Hippocampal formation (tissue), 2 donors: ENCODE measurements at regions not wholly inside any gene's neighbourhood (a gene's known extent, or its start where the extent isn't known, plus 50 kb on each side); places are given as distances from the start of the nearest gene placed in this dataset.

ENCODE experiments used
- DNase-seq, 2 donors: peaks; one replicate each; lab custom pipeline; 2025; lab: John Stamatoyannopoulos, UW

DNA sequence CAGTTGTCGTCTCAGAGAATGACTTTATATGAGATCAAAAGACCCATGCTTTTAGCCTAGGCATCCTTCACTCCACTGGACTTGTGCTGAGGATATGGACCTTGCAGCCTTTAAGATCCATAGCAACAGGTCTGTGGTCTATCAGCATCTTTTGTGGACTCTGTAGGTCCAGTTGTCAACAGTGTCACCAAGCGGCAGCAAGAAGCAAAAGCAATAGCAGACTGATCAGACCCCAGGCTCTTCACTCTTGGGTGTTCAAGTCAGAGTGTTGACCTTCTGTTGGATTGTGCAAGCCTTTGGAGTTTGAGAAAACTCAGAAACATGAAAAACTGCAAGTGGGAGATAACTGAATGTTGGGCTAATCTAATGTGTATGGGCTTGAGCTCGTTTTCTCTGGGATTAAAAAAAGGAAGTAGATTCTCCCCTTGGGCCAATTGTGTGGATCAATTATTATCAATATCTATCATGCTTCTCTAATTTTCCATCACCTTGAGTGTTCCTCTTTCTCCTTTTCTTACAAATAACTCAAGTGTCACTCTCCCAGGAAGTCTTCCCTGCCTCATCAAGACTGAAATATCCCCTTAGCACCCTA, 144.2 kb downstream of the LYPLAL1 start:
- no peak for DNase-seq

DNA sequence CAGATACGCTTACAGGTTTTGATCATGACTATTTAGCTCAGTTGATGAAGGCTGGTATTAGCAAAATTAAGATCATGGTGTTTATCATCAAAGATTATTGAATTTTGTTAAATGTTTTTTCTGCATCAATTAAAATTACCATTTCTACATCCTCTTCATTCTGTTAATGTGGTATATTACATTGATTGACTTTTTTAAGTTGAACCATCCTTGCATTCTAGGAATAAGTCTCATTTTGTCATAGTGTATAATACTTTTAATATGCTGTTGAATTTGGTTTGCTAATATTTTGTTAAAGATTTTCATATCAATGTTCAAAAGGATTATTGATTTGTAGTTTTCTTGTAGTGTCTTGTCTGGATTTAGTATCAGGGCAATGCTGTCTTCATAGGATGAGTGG, 142.4 kb downstream of the LYPLAL1 start:
- DNase-seq, result no peak

- DNase-seq, result no peak
These were observed 140.3 kb downstream of the LYPLAL1 start for GRCh38 chr1:219313961-219314360.

DNA sequence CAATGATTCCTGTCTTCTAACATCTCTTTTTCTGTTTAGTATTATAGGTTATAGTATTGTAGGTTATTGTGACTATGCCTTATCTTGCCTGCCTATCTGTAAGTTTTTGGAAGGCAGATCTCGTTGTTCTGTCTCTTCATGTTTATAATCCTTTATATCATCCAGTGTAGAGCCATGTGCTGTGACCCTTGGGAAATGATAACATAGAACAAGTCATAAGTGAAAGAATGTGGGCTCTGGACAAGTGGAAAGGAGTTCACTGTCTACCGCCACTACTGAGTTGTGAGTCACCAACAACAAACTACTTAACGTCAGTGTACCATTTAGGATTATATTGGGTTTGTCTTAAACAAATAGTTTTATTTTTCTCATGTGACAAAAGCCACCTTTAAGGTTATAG, 139.3 kb downstream of the LYPLAL1 start:
- DNase-seq, result no peak

DNA sequence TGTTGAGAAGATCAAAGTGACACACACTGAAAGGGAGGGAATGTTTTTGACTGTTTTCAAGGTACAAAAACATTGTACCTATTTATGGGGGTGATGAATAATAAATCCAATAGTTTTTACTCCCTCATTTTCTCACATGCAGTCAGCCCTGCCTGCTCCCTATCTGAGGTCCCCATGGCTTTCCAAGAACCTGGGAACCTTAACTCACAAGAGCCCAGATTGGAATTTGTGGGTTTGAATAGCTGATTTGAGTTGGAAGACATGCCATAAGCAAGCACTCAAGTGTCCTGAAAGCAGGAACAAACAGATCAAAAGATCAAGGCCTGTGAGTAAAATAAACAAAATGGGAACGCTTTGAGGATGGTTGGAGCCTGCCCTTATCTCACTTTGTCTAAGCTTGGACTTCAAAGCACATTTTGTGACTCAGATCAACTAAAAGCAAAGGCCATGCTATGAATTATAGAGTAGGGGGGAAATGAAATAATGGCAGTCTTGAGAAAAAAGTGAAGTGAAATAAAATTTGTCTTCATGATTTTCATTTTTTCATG, 136.6 kb downstream of the LYPLAL1 start:
- no peak for DNase-seq

DNA sequence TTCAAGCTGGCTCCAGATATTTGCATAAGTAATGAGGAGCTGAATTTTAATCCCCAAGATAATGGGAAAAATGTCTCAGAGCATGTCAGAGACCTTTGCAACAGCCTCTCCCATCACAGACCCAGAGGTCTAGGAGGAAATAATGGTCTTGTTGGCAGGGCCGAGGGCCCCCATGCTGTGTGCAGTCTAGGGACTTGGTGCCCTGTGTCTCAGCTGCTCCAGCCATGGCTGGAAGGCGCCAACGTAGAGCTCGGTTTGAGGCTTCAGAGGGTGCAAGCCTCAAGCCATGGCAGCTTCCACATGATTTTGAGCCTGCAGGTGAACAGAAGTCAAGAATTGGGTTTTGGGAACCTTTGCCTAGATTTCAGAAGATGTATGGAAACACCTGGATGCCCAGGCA, 134.7 kb downstream of the LYPLAL1 start:
- no peak for DNase-seq

GRCh38 chr1:219304227-219305226, 130.8 kb downstream of the LYPLAL1 start:
- no peak for DNase-seq

DNA sequence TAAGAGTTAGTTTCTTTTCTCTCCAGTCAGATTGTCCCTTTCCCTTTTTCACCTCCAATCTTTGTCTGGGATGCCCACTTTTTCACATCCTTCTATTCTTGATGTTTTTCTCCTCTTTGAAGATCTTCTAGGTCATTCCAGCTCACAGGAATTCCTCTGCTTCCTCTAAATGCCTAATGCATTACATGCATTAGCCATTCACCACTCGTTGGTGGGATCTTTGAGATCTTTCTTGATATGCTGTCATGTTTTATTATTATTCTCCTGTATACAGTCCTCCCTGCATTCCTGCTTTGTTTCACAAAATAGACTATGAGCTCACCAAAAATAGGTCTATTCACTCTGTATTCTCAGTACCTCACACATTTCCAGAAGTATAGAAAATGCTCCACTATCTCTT, 129.0 kb downstream of the LYPLAL1 start:
- DNase-seq, result no peak

- no peak for DNase-seq
These were observed 125.7 kb downstream of the LYPLAL1 start for GRCh38 chr1:219299420-219299819.

DNA sequence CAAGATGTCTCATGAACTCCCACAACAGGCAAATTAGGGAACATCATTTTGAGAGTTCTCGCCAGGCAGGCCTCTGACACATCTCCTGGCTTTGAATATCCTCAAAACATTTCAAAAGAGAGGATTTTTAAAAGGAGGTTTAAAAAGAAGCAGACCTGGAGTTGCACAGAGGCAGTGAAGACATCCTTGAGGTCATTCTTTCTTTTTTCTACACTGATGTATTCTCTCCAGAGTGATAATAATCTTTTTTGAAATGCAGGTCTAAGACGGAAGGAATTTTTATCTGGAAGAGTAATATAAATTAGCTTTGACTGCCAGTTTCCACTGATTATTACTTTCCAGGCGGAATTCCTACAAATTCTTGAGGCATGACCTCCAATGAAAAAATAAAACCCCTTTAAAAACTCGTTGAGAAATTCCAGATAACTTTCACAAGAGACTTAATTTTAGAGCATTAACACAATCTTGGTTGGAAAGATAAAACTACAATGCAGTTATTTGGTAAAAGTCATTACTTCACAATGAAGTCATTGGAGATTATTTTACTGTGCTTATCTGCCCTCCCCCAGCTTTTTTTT, 125.0 kb downstream of the LYPLAL1 start:
- DNase-seq, result no peak

DNA sequence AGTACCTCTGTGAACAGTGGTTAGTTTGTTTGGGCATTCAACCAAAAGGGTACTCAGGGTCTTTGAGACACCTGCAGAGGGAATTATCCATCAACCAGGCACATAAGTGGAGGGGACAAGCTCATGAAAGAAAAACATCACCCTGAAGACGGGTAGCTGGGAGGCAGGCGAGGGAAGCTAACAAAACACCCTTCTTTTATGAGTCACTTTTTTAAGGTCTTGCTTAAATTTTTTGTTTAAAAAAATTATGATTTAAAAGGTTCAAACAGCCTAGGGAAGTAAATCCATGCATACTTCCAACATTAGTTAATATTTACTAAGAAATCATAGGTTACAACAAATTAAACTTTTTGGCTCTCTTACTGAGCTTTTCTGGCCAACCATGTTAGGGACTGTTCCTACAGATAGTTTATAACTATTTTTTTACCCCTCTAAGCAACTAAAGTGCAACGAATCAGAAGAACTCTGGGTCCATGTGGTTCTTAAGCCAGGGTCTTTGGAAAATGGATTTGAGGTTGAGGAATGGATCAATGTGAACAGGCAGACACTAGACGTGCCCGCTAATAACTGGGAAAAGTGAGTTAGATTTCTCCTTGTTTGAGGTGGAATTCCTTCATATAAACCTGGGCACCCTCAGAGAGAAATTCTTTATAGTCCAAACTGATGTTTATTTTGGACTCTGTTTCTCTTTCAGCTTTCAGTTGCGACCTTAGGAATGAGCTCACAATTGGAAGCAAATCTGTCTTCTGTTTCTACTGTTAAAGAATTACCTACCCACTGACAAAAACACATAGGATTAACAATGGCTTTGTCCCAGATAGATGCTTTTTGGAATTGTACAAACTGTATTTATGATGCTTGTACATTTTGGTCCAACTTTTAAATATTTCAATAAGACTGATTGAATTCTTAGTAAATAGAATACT, 123.0 kb downstream of the LYPLAL1 start:
- no peak for DNase-seq

- no peak for DNase-seq
These were observed 120.6 kb downstream of the LYPLAL1 start for GRCh38 chr1:219294251-219294650.

GRCh38 chr1:219293410-219293809, 119.7 kb downstream of the LYPLAL1 start:
- no peak for DNase-seq

GRCh38 chr1:219292999-219293398, 119.3 kb downstream of the LYPLAL1 start:
- DNase-seq, result no peak

GRCh38 chr1:219292341-219292740, 118.7 kb downstream of the LYPLAL1 start:
- no peak for DNase-seq

- no peak for DNase-seq
These were observed 115.5 kb downstream of the LYPLAL1 start for GRCh38 chr1:219289171-219289570.

DNA sequence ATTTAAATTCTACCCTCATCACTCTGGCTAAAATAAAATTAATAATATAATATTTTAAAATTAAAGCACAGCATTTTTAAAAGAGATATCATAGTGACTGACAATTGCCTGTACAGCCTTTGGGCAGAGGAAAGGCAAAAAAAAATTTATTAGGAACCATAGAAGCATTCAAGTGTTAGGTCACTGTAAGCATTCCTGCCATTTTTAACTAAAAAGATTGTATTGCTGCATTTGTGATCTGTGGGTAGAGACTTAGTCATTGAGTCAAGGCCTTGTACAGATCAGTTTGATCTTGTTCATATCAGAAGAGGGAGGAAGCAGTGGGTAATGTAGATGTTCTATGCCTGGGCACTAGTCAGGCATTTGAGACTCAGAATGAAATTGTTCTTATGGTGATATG, 109.9 kb downstream of the LYPLAL1 start:
- DNase-seq, result no peak

DNA sequence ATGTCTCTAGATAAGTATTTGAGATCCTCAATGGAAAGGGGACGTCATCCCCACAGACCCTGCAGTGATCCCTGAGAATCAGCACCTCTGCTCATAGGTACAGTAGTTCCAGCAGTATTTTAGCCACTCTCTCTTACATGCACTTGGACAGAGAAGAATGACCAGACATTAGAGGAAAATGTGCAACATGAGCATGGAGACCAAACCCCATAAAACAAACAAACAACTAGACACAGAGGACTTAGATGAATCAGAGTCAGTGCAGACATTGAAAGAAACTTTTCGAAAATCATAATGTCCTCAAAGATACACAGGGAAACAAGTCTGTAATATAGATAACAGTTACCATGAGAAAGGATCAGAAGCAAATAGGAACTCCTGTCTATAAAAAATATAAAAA, 108.2 kb downstream of the LYPLAL1 start:
- DNase-seq, result no peak

DNA sequence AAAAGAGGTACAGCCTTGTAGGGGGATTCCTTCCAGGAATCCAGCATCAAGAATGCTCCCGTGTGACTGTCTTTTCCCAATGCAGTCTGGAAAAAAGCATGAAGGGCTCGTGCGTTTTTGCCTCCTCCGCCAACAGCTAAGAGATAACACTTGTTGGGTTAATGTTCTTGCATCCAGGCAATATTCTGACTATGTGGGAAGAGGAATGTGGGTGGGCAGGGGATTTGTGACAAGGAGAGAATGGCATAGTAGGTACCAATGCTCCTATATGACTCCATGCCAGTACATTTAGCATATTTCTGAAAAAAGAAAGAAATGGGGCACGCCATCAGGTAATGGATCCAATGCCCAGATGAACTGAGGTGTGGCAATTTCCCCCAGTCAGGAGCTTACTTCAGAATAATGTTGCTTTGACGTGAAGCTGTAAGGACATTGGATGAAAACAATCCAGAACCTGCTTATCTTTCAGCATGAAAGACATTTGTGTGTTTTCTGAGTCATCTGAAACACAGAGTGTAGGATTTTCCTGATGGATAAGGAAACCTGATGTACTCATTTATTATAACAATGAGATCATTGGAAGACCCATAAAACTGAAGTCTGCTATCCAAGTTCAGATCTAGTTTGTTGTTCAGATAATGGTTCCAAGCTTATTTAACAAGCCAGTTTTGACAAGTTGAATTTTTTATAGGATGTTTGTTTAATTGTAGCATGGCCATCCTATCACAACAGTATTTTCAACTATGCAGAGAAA, 105.5 kb downstream of the LYPLAL1 start:
- DNase-seq, result no peak

DNA sequence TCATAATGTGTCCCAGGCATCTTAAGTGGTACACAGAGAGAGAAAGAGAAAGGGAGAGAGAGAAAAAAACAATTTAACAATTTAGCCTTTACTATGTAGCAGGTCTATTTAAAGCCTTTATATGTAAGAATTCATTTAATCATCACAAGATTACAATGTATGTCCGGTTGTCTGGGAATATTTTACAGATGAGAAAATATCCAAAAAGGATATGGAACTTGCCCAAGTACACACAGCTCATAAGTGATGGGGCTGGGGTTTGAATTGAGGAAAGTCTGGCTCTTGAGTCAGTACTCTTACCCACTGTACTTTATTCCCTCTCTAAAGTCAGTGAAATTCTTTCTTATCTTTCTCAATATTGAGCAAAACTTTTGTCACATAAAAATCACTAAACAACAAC, 104.6 kb downstream of the LYPLAL1 start:
- no peak for DNase-seq
